ENCODE measurements at regions not wholly inside any gene's neighbourhood (a gene's known extent, or its start where the extent isn't known, plus 50 kb on each side); places are given as distances from the start of the nearest gene placed in this dataset.

- no peak for TF ChIP-seq TCF12 (IDR thresholded peaks at IDR 0.05)
- TF ChIP-seq TCF12 (CRISPR knock-in tag; IDR thresholded peaks at IDR 0.05), result no peak
- TF ChIP-seq, protein P1, sequence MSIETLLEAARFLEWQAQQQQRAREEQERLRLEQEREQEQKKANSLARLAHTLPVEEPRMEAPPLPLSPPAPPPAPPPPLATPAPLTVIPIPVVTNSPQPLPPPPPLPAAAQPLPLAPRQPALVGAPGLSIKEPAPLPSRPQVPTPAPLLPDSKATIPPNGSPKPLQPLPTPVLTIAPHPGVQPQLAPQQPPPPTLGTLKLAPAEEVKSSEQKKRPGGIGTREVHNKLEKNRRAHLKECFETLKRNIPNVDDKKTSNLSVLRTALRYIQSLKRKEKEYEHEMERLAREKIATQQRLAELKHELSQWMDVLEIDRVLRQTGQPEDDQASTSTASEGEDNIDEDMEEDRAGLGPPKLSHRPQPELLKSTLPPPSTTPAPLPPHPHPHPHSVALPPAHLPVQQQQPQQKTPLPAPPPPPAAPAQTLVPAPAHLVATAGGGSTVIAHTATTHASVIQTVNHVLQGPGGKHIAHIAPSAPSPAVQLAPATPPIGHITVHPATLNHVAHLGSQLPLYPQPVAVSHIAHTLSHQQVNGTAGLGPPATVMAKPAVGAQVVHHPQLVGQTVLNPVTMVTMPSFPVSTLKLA (IDR thresholded peaks at IDR 0.05), result no peak
- TF ChIP-seq SAP130 (CRISPR knock-in tag; IDR thresholded peaks at IDR 0.05; ENCODE audit: low read depth), result no peak
- no peak for TF ChIP-seq CTCF (CRISPR knock-in tag; IDR thresholded peaks at IDR 0.05)
- no peak for TF ChIP-seq HCFC1 (IDR thresholded peaks at IDR 0.05; ENCODE audit: low read depth, low read length)
These were observed 175.3 kb downstream of the KCNE4 start for GRCh38 chr2:223227338-223227737.

All from HepG2 (cell line).